Psoas muscle (tissue), 7 donors: ENCODE measurements at regions not wholly inside any gene's neighbourhood (a gene's known extent, or its start where the extent isn't known, plus 50 kb on each side); places are given as distances from the start of the nearest gene placed in this dataset.

Source experiments
- ATAC-seq, 4 donors: fragments of 200-7000 bp; cut with Tn5 transposase; one replicate each; pipeline ENCODE4 v1.9.1; 2020; ENCODE audit warnings: moderate library complexity in 3 of 4, mild to moderate bottlenecking in 2 of 4
- DNase-seq, 2 donors: peaks; one replicate each; pipeline ENCODE4 v3.0.0-alpha.2; 2020
- H3K27ac ChIP-seq: fragments of 200-600 bp; one replicate; pipeline ENCODE4 v1.8.0; 2022
- H3K27me3 ChIP-seq, 3 donors: fragments of 200-600 bp in 1 of 3; one replicate each; pipeline versions ENCODE4 v1.6.1 to v1.8.0; 2013 to 2022; ENCODE audit warnings: low read length in 2 of 3, mild to moderate bottlenecking in 2 of 3, moderate library complexity in 1 of 3; ENCODE audit not compliant: insufficient read depth in 3 of 3
- H3K36me3 ChIP-seq, 2 donors: fragments of 200-600 bp in 1 of 2; one replicate each; pipeline versions ENCODE4 v1.6.1 to v1.8.0; 2013 to 2022; ENCODE audit warnings: low read depth in 1 of 2, mild to moderate bottlenecking in 1 of 2, moderate library complexity in 1 of 2; ENCODE audit not compliant: insufficient read depth in 1 of 2
- H3K4me1 ChIP-seq: fragments of 200-600 bp; one replicate; pipeline ENCODE4 v1.8.0; 2022
- H3K4me3 ChIP-seq: fragments of 200-600 bp; one replicate; pipeline ENCODE4 v1.8.0; 2022; ENCODE audit warnings: mild to moderate bottlenecking
- H3K9me3 ChIP-seq: fragments of 200-600 bp; one replicate; pipeline ENCODE4 v1.8.0; 2022
- WGBS, 3 donors: extraction: QIAGEN DNeasy Blood & Tissue Kit; methylation state at CpG; one replicate each; pipeline versions ENCODE4 v1.1.6 to v1.1.7; 2013; 5-methylcytosine and 5-hydroxymethylcytosine counted together
- intact Hi-C, 2 donors: fragments of 100-400 bp; cut with DNase I; formaldehyde crosslinking; loops; one replicate each; pipeline versions ENCODE4 v1.11.0 to v1.14.2; 2022
- TF ChIP-seq, protein P1 (sequence below): fragments of 200-600 bp; IDR thresholded peaks from one replicate; pipeline ENCODE4 v1.8.0; 2022; ENCODE audit warnings: antibody characterized with exemption
- donor health status: healthy with polysubstance abuse.
- donor health status: DM: no; HTN: no; CAD: no; lungs with moderate emphysema.
- donor health status: Bipolar disorder and iron deficiency.
- donor health status: healthy.
- donor health status: DM: yes; HTN: yes; CAD: no.
- donor health status: DM: no; HTN: no; CAD: no.
- donor health status: DM: yes; HTN: yes; CAD: no.

DNA sequence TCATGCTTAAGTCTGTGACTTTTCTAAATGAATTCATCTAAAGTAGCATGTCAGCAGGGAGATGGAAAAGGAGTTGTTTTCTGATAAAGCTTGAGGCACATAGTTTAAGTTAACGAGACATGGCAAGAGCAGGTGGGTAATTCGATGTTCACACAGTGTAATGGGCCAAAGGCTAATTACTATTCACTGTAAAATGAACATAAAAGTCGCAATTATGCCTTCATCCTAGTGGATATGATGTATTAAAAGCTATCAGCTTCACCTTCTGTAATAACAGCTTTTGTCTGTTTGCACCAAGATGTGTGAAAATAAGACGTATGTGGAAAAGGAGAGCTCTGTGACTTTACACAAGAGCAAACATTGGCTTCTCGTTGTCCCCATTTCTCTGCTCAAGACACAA lies 94.2 kb upstream of the CDH20 start:
- 66 to 74% (median 71%) methylated on average over 5 of the region's 5 CpGs for WGBS, 3 donors
- H3K4me1 ChIP-seq, result no peaks in the 10 kb centered on the region
- no peak overlapping the region for H3K27ac ChIP-seq
- no peak overlapping the region for H3K4me3 ChIP-seq
- no peaks in the 10 kb centered on the region for H3K36me3 ChIP-seq
- intact Hi-C loops, result no loop called here
- DNase-seq, result no peak
- H3K9me3 ChIP-seq, result no peaks in the 10 kb centered on the region
- no peak for ATAC-seq
- H3K27me3 ChIP-seq, result no peaks in the 10 kb centered on the region
- TF ChIP-seq, protein P1, sequence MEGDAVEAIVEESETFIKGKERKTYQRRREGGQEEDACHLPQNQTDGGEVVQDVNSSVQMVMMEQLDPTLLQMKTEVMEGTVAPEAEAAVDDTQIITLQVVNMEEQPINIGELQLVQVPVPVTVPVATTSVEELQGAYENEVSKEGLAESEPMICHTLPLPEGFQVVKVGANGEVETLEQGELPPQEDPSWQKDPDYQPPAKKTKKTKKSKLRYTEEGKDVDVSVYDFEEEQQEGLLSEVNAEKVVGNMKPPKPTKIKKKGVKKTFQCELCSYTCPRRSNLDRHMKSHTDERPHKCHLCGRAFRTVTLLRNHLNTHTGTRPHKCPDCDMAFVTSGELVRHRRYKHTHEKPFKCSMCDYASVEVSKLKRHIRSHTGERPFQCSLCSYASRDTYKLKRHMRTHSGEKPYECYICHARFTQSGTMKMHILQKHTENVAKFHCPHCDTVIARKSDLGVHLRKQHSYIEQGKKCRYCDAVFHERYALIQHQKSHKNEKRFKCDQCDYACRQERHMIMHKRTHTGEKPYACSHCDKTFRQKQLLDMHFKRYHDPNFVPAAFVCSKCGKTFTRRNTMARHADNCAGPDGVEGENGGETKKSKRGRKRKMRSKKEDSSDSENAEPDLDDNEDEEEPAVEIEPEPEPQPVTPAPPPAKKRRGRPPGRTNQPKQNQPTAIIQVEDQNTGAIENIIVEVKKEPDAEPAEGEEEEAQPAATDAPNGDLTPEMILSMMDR, result no peak

DNA sequence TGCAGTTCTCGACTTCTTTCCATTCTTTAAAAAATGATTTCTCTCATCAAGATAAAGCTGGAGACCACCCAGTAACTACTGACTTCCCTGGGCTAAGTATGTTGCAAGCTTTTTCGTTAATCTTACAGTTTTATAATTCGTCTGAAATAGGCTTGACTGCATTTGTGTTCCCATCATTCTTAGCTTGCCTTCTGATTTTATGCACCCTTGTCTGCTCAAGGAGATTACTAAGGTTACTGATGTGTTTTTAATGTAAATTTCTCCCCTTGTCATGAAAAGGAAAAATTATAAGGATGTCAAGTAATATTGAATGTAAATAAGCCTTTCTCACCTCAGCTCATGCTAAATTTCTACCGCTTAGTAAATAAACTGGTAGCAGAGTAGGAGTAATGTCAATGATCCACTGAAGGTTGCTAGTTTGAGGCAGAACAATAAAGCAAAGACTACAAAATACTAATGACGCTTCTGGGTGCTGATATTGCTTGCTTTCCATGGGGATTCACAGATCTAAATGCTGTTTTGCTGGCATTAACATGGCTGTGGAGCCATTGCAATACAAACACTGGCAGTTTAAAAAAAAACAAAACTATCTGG lies 91.9 kb upstream of the CDH20 start:
- no peak for ATAC-seq
- intact Hi-C loops, result no loop called here
- H3K27me3 ChIP-seq, result no peaks in the 10 kb centered on the region
- H3K36me3 ChIP-seq, result no peaks in the 10 kb centered on the region
- 74 to 81% (median 80%) methylated on average over 5 of the region's 5 CpGs for WGBS, 3 donors
- H3K4me3 ChIP-seq, result no peak overlapping the region
- H3K27ac ChIP-seq, result no peak overlapping the region
- DNase-seq, result no peak
- TF ChIP-seq, protein P1, result no peak
- no peaks in the 10 kb centered on the region for H3K9me3 ChIP-seq
- H3K4me1 ChIP-seq, result no peaks in the 10 kb centered on the region

DNA sequence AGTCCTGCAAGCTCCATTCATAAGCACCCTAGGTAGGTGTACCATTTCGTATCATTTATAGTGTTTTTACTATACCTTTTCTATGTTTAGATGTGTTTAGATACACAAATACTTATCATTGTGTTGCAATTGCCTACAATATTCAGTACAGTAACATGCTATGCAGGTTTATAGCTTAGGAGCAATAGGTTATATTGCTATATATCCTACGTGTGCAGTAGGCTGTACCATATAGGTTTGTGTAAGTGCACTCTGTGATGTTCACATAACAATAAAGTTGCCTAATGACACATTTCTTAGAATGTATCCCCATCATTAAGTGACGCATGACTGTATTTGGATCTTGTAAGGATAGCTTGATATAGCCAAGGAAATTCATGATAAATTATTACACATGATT lies 88.6 kb upstream of the CDH20 start:
- 88 to 92% (median 89%) methylated on average over 3 of the region's 3 CpGs for WGBS, 3 donors
- TF ChIP-seq, protein P1, result no peak
- H3K27ac ChIP-seq, result no peak overlapping the region
- ATAC-seq (no peak), DNase-seq (no peak)
- no peak overlapping the region for H3K4me3 ChIP-seq
- no peaks in the 10 kb centered on the region for H3K4me1 ChIP-seq
- H3K36me3 ChIP-seq, result no peaks in the 10 kb centered on the region
- no peaks in the 10 kb centered on the region for H3K27me3 ChIP-seq
- intact Hi-C loops, result no loop called here
- no peaks in the 10 kb centered on the region for H3K9me3 ChIP-seq

DNA sequence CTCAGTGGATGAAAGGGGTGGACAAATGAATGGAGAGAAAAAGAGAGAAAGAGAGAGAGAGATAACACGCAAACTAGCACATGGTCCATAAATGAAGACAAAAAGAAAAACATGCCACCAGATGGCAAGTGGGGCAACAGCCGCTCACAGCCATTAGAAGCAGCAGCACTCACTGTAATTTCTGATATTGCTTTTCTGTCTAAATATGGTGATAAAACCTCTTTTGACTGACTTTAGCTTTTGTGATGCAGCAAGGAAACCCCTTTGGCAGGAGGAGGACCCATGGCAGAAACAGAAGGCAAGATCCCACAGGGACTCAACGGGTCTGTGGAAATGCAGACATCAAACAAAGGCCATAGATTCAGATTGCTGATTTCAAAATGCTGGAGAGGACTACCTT lies 88.0 kb upstream of the CDH20 start:
- intact Hi-C loops, result no loop called here
- no peak for ATAC-seq
- WGBS, 3 donors, result 82 to 89% (median 86%) methylated on average over 3 of the region's 3 CpGs

More for the DNA sequence above, 88.0 kb upstream of the CDH20 start:
- DNase-seq, result no peak
- no peaks in the 10 kb centered on the region for H3K27me3 ChIP-seq
- TF ChIP-seq, protein P1, result no peak
- H3K4me3 ChIP-seq, result no peak overlapping the region
- no peaks in the 10 kb centered on the region for H3K36me3 ChIP-seq
- no peaks in the 10 kb centered on the region for H3K9me3 ChIP-seq
- H3K4me1 ChIP-seq, result no peaks in the 10 kb centered on the region
- no peak overlapping the region for H3K27ac ChIP-seq
